ENCODE measurements at regions not wholly inside any gene's neighbourhood (a gene's known extent, or its start where the extent isn't known, plus 50 kb on each side); places are given as distances from the start of the nearest gene placed in this dataset.

- H3K27me3 ChIP-seq: no peaks in the 10 kb centered on the region
- ATAC-seq (no peak), DNase-seq (no peak)
- TF ChIP-seq, protein P1, sequence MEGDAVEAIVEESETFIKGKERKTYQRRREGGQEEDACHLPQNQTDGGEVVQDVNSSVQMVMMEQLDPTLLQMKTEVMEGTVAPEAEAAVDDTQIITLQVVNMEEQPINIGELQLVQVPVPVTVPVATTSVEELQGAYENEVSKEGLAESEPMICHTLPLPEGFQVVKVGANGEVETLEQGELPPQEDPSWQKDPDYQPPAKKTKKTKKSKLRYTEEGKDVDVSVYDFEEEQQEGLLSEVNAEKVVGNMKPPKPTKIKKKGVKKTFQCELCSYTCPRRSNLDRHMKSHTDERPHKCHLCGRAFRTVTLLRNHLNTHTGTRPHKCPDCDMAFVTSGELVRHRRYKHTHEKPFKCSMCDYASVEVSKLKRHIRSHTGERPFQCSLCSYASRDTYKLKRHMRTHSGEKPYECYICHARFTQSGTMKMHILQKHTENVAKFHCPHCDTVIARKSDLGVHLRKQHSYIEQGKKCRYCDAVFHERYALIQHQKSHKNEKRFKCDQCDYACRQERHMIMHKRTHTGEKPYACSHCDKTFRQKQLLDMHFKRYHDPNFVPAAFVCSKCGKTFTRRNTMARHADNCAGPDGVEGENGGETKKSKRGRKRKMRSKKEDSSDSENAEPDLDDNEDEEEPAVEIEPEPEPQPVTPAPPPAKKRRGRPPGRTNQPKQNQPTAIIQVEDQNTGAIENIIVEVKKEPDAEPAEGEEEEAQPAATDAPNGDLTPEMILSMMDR (IDR thresholded peaks at IDR 0.05): no peak
- H3K9me3 ChIP-seq: no peaks in the 10 kb centered on the region
- intact Hi-C loops (cut with DNase I): no loop called here
- H3K4me3 ChIP-seq: no peak overlapping the region
- no peaks in the 10 kb centered on the region for H3K4me1 ChIP-seq
- no peaks in the 10 kb centered on the region for H3K36me3 ChIP-seq
- H3K27ac ChIP-seq: no peak overlapping the region
These were observed 473.9 kb upstream of the CYLC2 start for GRCh38 chr9:102521097-102521755.

DNA sequence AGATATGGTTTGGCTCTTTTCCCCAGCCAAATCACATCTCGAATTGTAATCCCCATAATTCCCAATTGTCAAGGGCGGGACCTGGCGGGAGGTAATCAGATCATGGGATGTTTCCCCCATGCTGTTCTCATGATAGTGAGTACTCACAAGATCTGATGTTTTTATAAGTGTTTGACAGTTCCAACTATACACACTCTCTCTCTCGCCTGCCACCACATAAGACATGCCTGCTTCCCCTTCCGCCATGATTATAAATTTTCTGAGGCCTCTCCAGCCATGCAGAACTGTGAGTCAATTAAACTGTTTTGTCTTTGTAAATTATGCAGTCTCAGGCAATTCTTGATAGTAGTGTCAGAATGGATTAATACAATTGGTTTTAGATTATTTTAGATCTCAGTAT is 475.7 kb upstream of the CYLC2 start:
- Histone ChIP-seq H3K4me3 (no peak overlapping the region), H3K4me1 (no peaks in the 10 kb centered on the region), H3K27me3 (no peaks in the 10 kb centered on the region), H3K9me3 (no peaks in the 10 kb centered on the region), H3K36me3 (no peaks in the 10 kb centered on the region), H3K27ac (no peak overlapping the region)
- DNase-seq (no peak), ATAC-seq (no peak)
- TF ChIP-seq, protein P1 (IDR thresholded peaks at IDR 0.05): no peak
- intact Hi-C loops (cut with DNase I): no loop called here

- Histone ChIP-seq H3K9me3 (no peaks in the 10 kb centered on the region), H3K4me3 (no peak overlapping the region), H3K36me3 (no peaks in the 10 kb centered on the region), H3K27ac (no peak overlapping the region), H3K27me3 (no peaks in the 10 kb centered on the region), H3K4me1 (no peaks in the 10 kb centered on the region)
- intact Hi-C loops (cut with DNase I): no loop called here
- ATAC-seq: no peak
- TF ChIP-seq, protein P1 (IDR thresholded peaks at IDR 0.05): no peak
- no peak for DNase-seq
These were observed 476.8 kb upstream of the CYLC2 start for GRCh38 chr9:102518324-102518723.

GRCh38 chr9:102514541-102514940 is 480.6 kb upstream of the CYLC2 start:
- H3K9me3 ChIP-seq: no peaks in the 10 kb centered on the region
- no peaks in the 10 kb centered on the region for H3K4me1 ChIP-seq
- TF ChIP-seq, protein P1 (IDR thresholded peaks at IDR 0.05): no peak
- no peaks in the 10 kb centered on the region for H3K36me3 ChIP-seq
- H3K27ac ChIP-seq: no peak overlapping the region
- ATAC-seq (no peak), DNase-seq (no peak)
- intact Hi-C loops (cut with DNase I): no loop called here
- H3K27me3 ChIP-seq: no peaks in the 10 kb centered on the region
- no peak overlapping the region for H3K4me3 ChIP-seq

- TF ChIP-seq, protein P1 (IDR thresholded peaks at IDR 0.05): no peak
These were observed 488.0 kb upstream of the CYLC2 start for GRCh38 chr9:102507044-102507687.

More at GRCh38 chr9:102507044-102507687, 488.0 kb upstream of the CYLC2 start:
- Histone ChIP-seq H3K4me1 (no peaks in the 10 kb centered on the region), H3K36me3 (no peaks in the 10 kb centered on the region), H3K27ac (no peak overlapping the region), H3K4me3 (no peak overlapping the region), H3K9me3 (no peaks in the 10 kb centered on the region), H3K27me3 (no peaks in the 10 kb centered on the region)
- ATAC-seq (no peak), DNase-seq (no peak)
- intact Hi-C loops (cut with DNase I): no loop called here

All from upper lobe of right lung (tissue), 1 donor.